ENCODE measurements at regions not wholly inside any gene's neighbourhood (a gene's known extent, or its start where the extent isn't known, plus 50 kb on each side); places are given as distances from the start of the nearest gene placed in this dataset.

DNA sequence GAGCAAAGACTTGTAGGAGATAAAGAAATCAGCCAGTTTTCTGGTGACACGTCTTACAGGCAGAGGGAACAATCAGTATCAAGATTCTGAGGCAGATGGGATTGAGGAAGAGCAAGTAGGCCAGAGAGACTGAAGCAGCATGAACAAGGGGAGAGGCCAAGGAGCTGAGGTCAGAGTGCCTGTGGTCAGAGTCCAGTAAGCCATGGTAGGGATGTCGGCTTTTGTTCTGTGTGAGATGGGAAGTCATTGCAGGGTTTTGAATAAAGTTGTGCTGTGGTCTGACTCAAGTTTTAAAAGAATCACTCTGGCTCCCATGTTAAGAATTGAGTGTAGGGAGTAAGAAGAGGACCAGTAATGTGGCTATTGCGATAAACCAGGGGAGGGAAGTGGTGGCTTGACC is 85.9 kb upstream of the IVNS1ABP start:
- no peak for DNase-seq (ENCODE audit: extremely low spot score)
- ChIA-PET CTCF (interaction anchor here (1.2 kb wide), 1 partner anchor 17 kb away, joined by 5 read pairs; no protein-coding TSS in a partner anchor), POLR2A (no interaction called here)
- TF ChIP-seq, protein P1, sequence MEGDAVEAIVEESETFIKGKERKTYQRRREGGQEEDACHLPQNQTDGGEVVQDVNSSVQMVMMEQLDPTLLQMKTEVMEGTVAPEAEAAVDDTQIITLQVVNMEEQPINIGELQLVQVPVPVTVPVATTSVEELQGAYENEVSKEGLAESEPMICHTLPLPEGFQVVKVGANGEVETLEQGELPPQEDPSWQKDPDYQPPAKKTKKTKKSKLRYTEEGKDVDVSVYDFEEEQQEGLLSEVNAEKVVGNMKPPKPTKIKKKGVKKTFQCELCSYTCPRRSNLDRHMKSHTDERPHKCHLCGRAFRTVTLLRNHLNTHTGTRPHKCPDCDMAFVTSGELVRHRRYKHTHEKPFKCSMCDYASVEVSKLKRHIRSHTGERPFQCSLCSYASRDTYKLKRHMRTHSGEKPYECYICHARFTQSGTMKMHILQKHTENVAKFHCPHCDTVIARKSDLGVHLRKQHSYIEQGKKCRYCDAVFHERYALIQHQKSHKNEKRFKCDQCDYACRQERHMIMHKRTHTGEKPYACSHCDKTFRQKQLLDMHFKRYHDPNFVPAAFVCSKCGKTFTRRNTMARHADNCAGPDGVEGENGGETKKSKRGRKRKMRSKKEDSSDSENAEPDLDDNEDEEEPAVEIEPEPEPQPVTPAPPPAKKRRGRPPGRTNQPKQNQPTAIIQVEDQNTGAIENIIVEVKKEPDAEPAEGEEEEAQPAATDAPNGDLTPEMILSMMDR (IDR thresholded peaks at IDR 0.05; ENCODE audit: control extremely low read depth, extremely low read depth, low read depth, missing control alignments) = no peak

DNA sequence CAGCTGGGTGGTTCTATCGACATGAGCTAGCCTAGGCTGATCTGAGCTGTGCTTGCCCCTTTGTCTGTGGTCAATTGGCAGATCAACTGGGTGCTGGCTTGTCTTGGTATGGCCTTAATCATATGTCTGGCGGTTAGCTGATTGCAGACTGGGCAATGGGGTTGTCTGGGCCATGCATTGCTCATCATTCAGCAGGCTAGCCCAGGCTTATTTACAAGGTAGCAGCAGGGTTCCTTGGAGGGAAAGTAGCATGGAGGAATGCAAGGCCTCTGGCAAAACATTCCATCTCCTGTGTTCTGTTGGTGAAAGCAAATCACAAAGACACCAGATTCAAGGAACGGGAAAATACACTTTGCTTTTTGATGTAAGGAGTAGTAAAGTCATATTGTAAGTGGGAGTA is 84.0 kb upstream of the IVNS1ABP start:
- DNase-seq (ENCODE audit: extremely low spot score) = no peak
- ChIA-PET POLR2A (no interaction called here), CTCF (interaction anchor here (1.3 to 1.4 kb wide), 2 partner anchors 12 to 25 kb away, joined by 3 to 4 read pairs; no protein-coding TSS in a partner anchor)
- TF ChIP-seq, protein P1 (IDR thresholded peaks at IDR 0.05; ENCODE audit: control extremely low read depth, extremely low read depth, low read depth, missing control alignments) = no peak

DNA sequence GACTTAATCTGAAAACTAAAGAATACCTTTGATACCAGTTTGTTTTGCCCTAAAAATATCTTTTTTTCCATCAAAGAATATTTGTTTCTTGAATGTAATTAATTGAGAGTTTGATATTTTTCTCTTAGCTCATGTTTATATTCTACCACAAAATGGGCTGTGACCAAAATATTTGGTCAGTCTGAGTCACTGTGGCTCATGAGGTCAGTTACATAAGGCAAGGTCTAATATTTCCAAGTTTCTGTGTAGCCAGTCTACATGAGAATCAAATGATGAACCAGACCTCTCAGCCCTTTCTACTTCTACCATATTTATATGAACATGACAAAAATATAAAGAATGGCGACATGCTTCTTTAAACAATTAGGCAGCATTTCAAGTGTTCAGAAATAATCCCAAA is 83.0 kb upstream of the IVNS1ABP start:
- TF ChIP-seq, protein P1 (IDR thresholded peaks at IDR 0.05; ENCODE audit: control extremely low read depth, extremely low read depth, low read depth, missing control alignments) = no peak
- ChIA-PET CTCF (interaction anchor here (1.3 to 1.4 kb wide), 2 partner anchors 11 to 24 kb away, joined by 3 to 4 read pairs; no protein-coding TSS in a partner anchor), POLR2A (no interaction called here)
- DNase-seq (ENCODE audit: extremely low spot score) = no peak

DNA sequence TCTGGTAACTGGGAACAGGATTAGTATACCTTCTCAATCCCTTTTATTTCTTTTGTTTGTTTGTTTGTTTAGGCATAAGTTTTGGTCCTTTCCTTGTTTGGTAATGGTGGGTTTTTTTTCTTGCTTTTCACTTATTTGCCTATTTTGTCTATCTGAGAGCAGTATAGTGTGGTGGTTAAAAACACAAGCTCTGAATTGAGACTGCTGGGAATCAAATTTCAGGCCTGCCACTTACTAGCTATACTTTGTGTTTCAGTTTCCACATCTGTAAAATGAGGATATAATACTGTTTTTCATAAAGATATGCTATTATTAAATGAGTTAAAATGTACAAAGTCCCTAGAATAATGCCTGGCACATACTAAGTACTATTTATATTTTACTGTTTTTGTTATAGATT is 81.6 kb upstream of the IVNS1ABP start:
- no peak for DNase-seq (ENCODE audit: extremely low spot score)
- TF ChIP-seq, protein P1 (IDR thresholded peaks at IDR 0.05; ENCODE audit: control extremely low read depth, extremely low read depth, low read depth, missing control alignments) = no peak
- POLR2A ChIA-PET = no interaction called here
- CTCF ChIA-PET = interaction anchor here (0.8 to 1.5 kb wide), 3 partner anchors 9 to 80 kb away, joined by 3 to 4 read pairs (median 3); no protein-coding TSS in a partner anchor

DNA sequence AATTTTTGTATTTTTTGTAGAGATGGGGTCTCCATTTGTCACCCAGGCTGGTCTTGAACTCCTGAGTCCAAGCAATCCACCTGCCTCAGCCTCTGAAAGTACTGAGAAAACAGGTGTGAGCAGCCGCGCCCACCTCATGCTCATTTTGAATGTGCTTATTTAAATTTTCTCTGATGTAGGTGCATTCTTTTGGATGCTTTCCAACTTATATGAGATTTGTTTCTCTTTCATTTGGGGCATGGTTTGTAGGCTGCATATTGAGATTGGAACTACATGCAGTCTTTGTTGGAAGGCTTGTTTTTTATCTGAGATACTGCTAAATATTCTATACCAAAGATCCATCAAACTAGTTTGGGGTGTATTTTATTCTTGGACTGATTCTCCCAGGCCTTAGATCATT is 81.0 kb upstream of the IVNS1ABP start:
- CTCF ChIA-PET = interaction anchor here (1.1 to 1.5 kb wide), 2 partner anchors 9 to 79 kb away, joined by 3 to 4 read pairs; no protein-coding TSS in a partner anchor
- TF ChIP-seq, protein P1 (IDR thresholded peaks at IDR 0.05; ENCODE audit: control extremely low read depth, extremely low read depth, low read depth, missing control alignments) = no peak
- POLR2A ChIA-PET = no interaction called here
- no peak for DNase-seq (ENCODE audit: extremely low spot score)

DNA sequence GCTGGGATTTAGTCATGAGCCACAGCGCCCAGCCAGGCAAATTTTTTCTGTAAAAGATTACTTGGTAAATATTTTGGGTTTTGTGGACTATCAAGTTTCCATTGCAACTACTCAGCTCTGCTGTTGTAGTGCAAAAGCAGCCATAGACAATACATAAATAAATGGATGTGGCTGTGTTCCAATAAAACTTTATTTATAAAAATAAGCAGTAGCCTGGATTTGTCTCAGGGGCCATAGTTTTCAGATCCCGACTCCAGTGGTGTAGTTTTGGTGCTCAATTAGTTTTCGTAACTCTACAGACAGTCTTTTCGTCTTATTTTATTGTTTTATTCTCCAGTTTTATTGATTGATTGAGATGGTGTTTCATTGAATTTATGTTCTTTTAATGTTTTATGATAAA is 80.1 kb upstream of the IVNS1ABP start:
- POLR2A ChIA-PET = no interaction called here
- TF ChIP-seq, protein P1 (IDR thresholded peaks at IDR 0.05; ENCODE audit: control extremely low read depth, extremely low read depth, low read depth, missing control alignments) = no peak

More for the DNA sequence above, 80.1 kb upstream of the IVNS1ABP start:
- DNase-seq (ENCODE audit: extremely low spot score) = no peak
- CTCF ChIA-PET = interaction anchor here (0.9 to 1.5 kb wide), 2 partner anchors 8 to 21 kb away, joined by 3 read pairs; no protein-coding TSS in a partner anchor

Measured in GM10248 (cell line).